HCT116 (cell line): ENCODE measurements at regions not wholly inside any gene's neighbourhood (a gene's known extent, or its start where the extent isn't known, plus 50 kb on each side); places are given as distances from the start of the nearest gene placed in this dataset.

ENCODE experiments used
- ATAC-seq: fragments of 200-7000 bp; cut with Tn5 transposase; 2 replicates; pipeline ENCODE4 v1.9.1; 2020; ENCODE audit warnings: mild to moderate bottlenecking, moderate library complexity
- BruUV-seq: library from RNA; stranded (reverse); fragments of 400-500 nt; replicated peaks from 2 replicates; lab custom pipeline; 2021; lab: Mats Ljungman, UMichigan
- CTCF ChIA-PET: fragments of 300-600 bp; sonication (Branson Sonifier 250); formaldehyde crosslinking; loops from one replicate; lab custom pipeline; 2021; ENCODE audit warnings: antibody characterized with exemption; lab: Charles Lee
- POLR2A ChIA-PET: fragments of 300-600, 350-600 bp; sonication (Branson Sonifier 250); formaldehyde crosslinking; loops from one replicate; lab custom pipeline; 2021; ENCODE audit warnings: antibody characterized with exemption; lab: Charles Lee
- RAD21 ChIA-PET, 2 experiments: fragments of 300-600 bp; sonication (Branson Sonifier 250); formaldehyde crosslinking; loops; one replicate each; lab custom pipeline; 2023; ENCODE audit warnings: low total read pairs in 2 of 2; ENCODE audit not compliant: uncharacterized antibody in 2 of 2, unreplicated experiment in 2 of 2, low non-redundant PET in 1 of 2; lab: Charles Lee
- DNase-seq: peaks from one replicate; pipeline ENCODE4 v3.0.0-alpha.2; 2010; ENCODE audit warnings: low read depth, low spot score
- H2AFZ ChIP-seq: fragments of 200-600 bp; shearing (Covaris generic), sonication (generic); 2 replicates; pipeline ENCODE4 v1.6.1; 2017; ENCODE audit warnings: low read depth, mixed run types, mixed read lengths, antibody characterized with exemption, low read length; ENCODE audit not compliant: poor library complexity, severe bottlenecking
- H3K27ac ChIP-seq: 2 replicates; pipeline ENCODE4 v1.5.1; 2012; ENCODE audit warnings: low read depth, low read length
- H3K27me3 ChIP-seq: fragments of 200-600 bp; sonication (generic); 2 replicates; pipeline ENCODE4 v1.6.1; 2016; ENCODE audit warnings: mixed run types, low read length, mixed read lengths; ENCODE audit not compliant: insufficient read depth
- H3K36me3 ChIP-seq, 2 experiments: fragments of 200-500 bp in 1 of 2; fragments of 200-600 bp in 1 of 2; sonication (Bioruptor generic) in 1 of 2; sonication (generic) in 1 of 2; 2 replicates each; pipeline versions ENCODE4 v1.5.1 to v1.6.1; 2014 to 2016; ENCODE audit warnings: low read length in 2 of 2, inconsistent platforms in 1 of 2, mixed read lengths in 1 of 2, mixed run types in 1 of 2; ENCODE audit not compliant: insufficient read depth in 2 of 2, control insufficient read depth in 1 of 2
- H3K4me1 ChIP-seq, 2 experiments: fragments of 200-600 bp in 1 of 2; sonication (generic) in 1 of 2; 2 replicates each; pipeline versions ENCODE4 v1.5.1 to v1.6.1; 2012 to 2017; ENCODE audit warnings: low read length in 2 of 2, inconsistent platforms in 1 of 2, mild to moderate bottlenecking in 1 of 2, mixed read lengths in 1 of 2, mixed run types in 1 of 2, moderate library complexity in 1 of 2; ENCODE audit not compliant: insufficient read depth in 2 of 2, control insufficient read depth in 1 of 2
- H3K4me2 ChIP-seq: fragments of 200-600 bp; sonication (generic); 2 replicates; pipeline ENCODE4 v1.6.1; 2017; ENCODE audit warnings: mixed run types, low read length, mixed read lengths
- H3K4me3 ChIP-seq, 2 experiments: fragments of 200-600 bp in 1 of 2; sonication (generic) in 1 of 2; replicated peaks in 1 of 2; 2 replicates each; pipeline ENCODE4 v1.5.1; 2011 to 2016; ENCODE audit warnings: low read length in 2 of 2, control low read depth in 1 of 2, low read depth in 1 of 2, mild to moderate bottlenecking in 1 of 2, mixed read lengths in 1 of 2, mixed run types in 1 of 2
- H3K79me2 ChIP-seq: fragments of 200-600 bp; sonication (generic); 2 replicates; pipeline ENCODE4 v1.6.1; 2017; ENCODE audit warnings: mild to moderate bottlenecking, mixed run types, low read length, moderate library complexity, mixed read lengths; ENCODE audit not compliant: insufficient read depth
- H3K9ac ChIP-seq: fragments of 200-600 bp; sonication (generic); 2 replicates; pipeline ENCODE4 v1.6.1; 2016; ENCODE audit warnings: low read length, mixed read lengths
- H3K9me2 ChIP-seq: fragments of 200-600 bp; sonication (generic), shearing (Covaris generic); 2 replicates; pipeline ENCODE4 v1.6.1; 2017; ENCODE audit warnings: mixed run types, mild to moderate bottlenecking, moderate library complexity; ENCODE audit not compliant: insufficient read depth
- H3K9me3 ChIP-seq, 2 experiments: fragments of 200-500 bp in 1 of 2; fragments of 200-600 bp in 1 of 2; sonication (Bioruptor generic) in 1 of 2; sonication (generic) in 1 of 2; 2 replicates each; pipeline ENCODE4 v1.6.1; 2014 to 2017; ENCODE audit warnings: low read length in 2 of 2, mixed read lengths in 2 of 2, inconsistent platforms in 1 of 2, low read depth in 1 of 2, mild to moderate bottlenecking in 1 of 2, mixed run types in 1 of 2, moderate library complexity in 1 of 2; ENCODE audit not compliant: control insufficient read depth in 1 of 2, insufficient read depth in 1 of 2
- H4K20me1 ChIP-seq: fragments of 200-600 bp; sonication (generic), shearing (Covaris generic); 2 replicates; pipeline ENCODE4 v1.6.1; 2017; ENCODE audit warnings: mixed run types, mild to moderate bottlenecking, moderate library complexity; ENCODE audit not compliant: insufficient read depth
- CBX3 ChIP-seq: IDR thresholded peaks from 2 replicates; pipeline ENCODE4 v1.6.1; 2012; ENCODE audit warnings: low read depth
- CEBPB ChIP-seq: IDR thresholded peaks from 2 replicates; pipeline ENCODE4 v1.6.1; 2012; ENCODE audit warnings: low read depth
- EGR1 ChIP-seq: IDR thresholded peaks from 2 replicates; pipeline ENCODE4 v1.6.1; 2012; ENCODE audit warnings: low read depth
- EZH2 ChIP-seq: fragments of 200-600 bp; sonication (generic); IDR thresholded peaks from 2 replicates; pipeline ENCODE4 v1.6.1; 2017; ENCODE audit warnings: antibody characterized with exemption, mixed run types
- FOSL1 ChIP-seq: IDR thresholded peaks from 2 replicates; pipeline ENCODE4 v1.6.1; 2012; ENCODE audit warnings: low read depth
- JUND ChIP-seq: IDR thresholded peaks from 2 replicates; pipeline ENCODE4 v1.6.1; 2012
- POLR2AphosphoS5 ChIP-seq: IDR thresholded peaks from 2 replicates; pipeline ENCODE4 v1.6.1; 2011; ENCODE audit warnings: mild to moderate bottlenecking, low read depth, low read length, moderate library complexity
- RAD21 ChIP-seq: IDR thresholded peaks from 2 replicates; pipeline ENCODE4 v1.6.1; 2012; ENCODE audit warnings: low read depth, mild to moderate bottlenecking
- SP1 ChIP-seq: IDR thresholded peaks from 2 replicates; pipeline ENCODE4 v1.6.1; 2012; ENCODE audit warnings: low read depth
- SRF ChIP-seq: IDR thresholded peaks from 2 replicates; pipeline ENCODE4 v1.6.1; 2012; ENCODE audit warnings: low read depth
- TCF7L2 ChIP-seq: IDR thresholded peaks from 2 replicates; pipeline ENCODE4 v1.7.0; 2011; ENCODE audit warnings: borderline replicate concordance, inconsistent platforms; ENCODE audit not compliant: insufficient read depth, insufficient read length; ENCODE audit errors: extremely low read depth
- YY1 ChIP-seq: IDR thresholded peaks from 2 replicates; pipeline ENCODE4 v1.6.1; 2011; ENCODE audit warnings: low read length, low read depth, moderate library complexity, mild to moderate bottlenecking; ENCODE audit not compliant: insufficient replicate concordance; ENCODE audit errors: extremely low read depth
- ZFX ChIP-seq: fragments of 450-650 bp; IDR thresholded peaks from 2 replicates; pipeline ENCODE4 v1.6.1; 2017
- intact Hi-C: fragments of 100-400 bp; cut with micrococcal nuclease; formaldehyde crosslinking; loops from 2 replicates; pipeline ENCODE4 v1.10.0; 2022
- TF ChIP-seq, protein P1 (sequence below): IDR thresholded peaks from 2 replicates; pipeline ENCODE4 v1.6.1; 2012; ENCODE audit warnings: low read depth
- TF ChIP-seq, protein P2 (sequence below): IDR thresholded peaks from 2 replicates; pipeline ENCODE4 v1.6.1; 2011; ENCODE audit warnings: mild to moderate bottlenecking, low read length, moderate library complexity; ENCODE audit not compliant: insufficient replicate concordance; ENCODE audit errors: extremely low read depth
- TF ChIP-seq, protein P3 (sequence below): IDR thresholded peaks from 2 replicates; pipeline ENCODE4 v1.6.1; 2012

DNA sequence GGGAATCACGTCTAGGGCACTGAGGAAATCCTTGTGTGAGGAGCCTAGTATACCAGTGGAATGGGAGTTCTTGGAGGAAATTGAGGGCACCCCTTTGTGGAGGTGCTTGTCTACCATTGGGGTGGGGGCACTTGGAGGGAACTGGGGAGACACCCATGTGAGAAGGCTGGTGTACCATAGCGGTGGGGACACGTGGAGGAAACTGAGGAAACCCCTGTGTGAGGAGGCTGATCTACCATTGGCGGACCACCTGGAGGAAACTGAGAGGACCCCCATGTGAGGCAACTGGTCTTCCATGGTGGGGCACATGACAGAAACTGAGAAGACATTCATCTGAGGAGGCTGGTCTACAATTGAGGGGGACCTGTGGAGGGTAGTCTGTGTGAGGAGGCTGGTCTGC lies 164.5 kb downstream of the FBLN2 start:
- Histone ChIP-seq H3K36me3 (no peaks in the 10 kb centered on the region), H3K9me2 (no peaks in the 10 kb centered on the region), H3K9me3 (no peaks in the 10 kb centered on the region), H3K27ac (no peak overlapping the region), H3K9ac (no peak overlapping the region), H3K4me3 (no peak overlapping the region), H3K27me3 (no peaks in the 10 kb centered on the region), H3K4me1 (no peaks in the 10 kb centered on the region), H3K4me2 (no peak overlapping the region), H2AFZ (no peak overlapping the region), H3K79me2 (no peaks in the 10 kb centered on the region), H4K20me1 (no peaks in the 10 kb centered on the region)
- TF ChIP-seq CEBPB (no peak), EZH2 (no peak), SP1 (no peak), CBX3 (no peak), FOSL1 (no peak), EGR1 (no peak), RAD21 (no peak), POLR2AphosphoS5 (no peak), SRF (no peak), TCF7L2 (no peak), YY1 (no peak), ZFX (no peak), JUND (no peak)
- TF ChIP-seq, protein P1, sequence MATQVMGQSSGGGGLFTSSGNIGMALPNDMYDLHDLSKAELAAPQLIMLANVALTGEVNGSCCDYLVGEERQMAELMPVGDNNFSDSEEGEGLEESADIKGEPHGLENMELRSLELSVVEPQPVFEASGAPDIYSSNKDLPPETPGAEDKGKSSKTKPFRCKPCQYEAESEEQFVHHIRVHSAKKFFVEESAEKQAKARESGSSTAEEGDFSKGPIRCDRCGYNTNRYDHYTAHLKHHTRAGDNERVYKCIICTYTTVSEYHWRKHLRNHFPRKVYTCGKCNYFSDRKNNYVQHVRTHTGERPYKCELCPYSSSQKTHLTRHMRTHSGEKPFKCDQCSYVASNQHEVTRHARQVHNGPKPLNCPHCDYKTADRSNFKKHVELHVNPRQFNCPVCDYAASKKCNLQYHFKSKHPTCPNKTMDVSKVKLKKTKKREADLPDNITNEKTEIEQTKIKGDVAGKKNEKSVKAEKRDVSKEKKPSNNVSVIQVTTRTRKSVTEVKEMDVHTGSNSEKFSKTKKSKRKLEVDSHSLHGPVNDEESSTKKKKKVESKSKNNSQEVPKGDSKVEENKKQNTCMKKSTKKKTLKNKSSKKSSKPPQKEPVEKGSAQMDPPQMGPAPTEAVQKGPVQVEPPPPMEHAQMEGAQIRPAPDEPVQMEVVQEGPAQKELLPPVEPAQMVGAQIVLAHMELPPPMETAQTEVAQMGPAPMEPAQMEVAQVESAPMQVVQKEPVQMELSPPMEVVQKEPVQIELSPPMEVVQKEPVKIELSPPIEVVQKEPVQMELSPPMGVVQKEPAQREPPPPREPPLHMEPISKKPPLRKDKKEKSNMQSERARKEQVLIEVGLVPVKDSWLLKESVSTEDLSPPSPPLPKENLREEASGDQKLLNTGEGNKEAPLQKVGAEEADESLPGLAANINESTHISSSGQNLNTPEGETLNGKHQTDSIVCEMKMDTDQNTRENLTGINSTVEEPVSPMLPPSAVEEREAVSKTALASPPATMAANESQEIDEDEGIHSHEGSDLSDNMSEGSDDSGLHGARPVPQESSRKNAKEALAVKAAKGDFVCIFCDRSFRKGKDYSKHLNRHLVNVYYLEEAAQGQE, result no peak
- TF ChIP-seq, protein P2, sequence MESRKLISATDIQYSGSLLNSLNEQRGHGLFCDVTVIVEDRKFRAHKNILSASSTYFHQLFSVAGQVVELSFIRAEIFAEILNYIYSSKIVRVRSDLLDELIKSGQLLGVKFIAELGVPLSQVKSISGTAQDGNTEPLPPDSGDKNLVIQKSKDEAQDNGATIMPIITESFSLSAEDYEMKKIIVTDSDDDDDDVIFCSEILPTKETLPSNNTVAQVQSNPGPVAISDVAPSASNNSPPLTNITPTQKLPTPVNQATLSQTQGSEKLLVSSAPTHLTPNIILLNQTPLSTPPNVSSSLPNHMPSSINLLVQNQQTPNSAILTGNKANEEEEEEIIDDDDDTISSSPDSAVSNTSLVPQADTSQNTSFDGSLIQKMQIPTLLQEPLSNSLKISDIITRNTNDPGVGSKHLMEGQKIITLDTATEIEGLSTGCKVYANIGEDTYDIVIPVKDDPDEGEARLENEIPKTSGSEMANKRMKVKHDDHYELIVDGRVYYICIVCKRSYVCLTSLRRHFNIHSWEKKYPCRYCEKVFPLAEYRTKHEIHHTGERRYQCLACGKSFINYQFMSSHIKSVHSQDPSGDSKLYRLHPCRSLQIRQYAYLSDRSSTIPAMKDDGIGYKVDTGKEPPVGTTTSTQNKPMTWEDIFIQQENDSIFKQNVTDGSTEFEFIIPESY, result no peak
- TF ChIP-seq, protein P3, sequence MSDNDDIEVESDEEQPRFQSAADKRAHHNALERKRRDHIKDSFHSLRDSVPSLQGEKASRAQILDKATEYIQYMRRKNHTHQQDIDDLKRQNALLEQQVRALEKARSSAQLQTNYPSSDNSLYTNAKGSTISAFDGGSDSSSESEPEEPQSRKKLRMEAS, result no peak
- ChIA-PET POLR2A (no interaction called here), RAD21 (no interaction called here), CTCF (no interaction called here)
- no peak for ATAC-seq
- no TSS peak for BruUV-seq
- intact Hi-C loops, result no loop called here
- no peak for DNase-seq
